ENCODE measurements at regions not wholly inside any gene's neighbourhood (a gene's known extent, or its start where the extent isn't known, plus 50 kb on each side); places are given as distances from the start of the nearest gene placed in this dataset.

DNA sequence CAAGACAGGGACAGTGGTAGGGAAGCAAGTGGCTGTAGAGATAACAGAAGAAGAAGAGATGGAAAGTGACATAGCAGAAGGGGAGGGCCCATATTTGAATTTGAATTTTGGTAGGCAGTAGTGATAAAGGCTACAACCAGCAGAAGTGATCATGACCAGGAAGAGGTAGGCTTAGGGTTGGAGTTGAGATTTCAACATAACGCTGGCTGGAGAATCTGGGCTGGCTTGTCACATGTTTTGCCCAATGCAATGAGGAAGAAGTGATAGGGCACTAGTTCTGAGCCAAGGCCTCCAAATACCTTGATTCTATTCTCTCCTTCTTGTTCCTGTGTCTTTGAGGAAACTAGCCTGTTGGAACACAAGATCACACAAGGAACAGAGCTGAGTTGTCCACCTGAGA is 69.4 kb downstream of the SCG2 start:
- TF ChIP-seq, protein P1, sequence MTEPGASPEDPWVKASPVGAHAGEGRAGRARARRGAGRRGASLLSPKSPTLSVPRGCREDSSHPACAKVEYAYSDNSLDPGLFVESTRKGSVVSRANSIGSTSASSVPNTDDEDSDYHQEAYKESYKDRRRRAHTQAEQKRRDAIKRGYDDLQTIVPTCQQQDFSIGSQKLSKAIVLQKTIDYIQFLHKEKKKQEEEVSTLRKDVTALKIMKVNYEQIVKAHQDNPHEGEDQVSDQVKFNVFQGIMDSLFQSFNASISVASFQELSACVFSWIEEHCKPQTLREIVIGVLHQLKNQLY (CRISPR knock-in tag; IDR thresholded peaks at IDR 0.05), result no peak
- TF ChIP-seq ZNF423 (CRISPR knock-in tag; IDR thresholded peaks at IDR 0.05) (no peak), SMAD4 (CRISPR knock-in tag; IDR thresholded peaks at IDR 0.05) (no peak), FOXP1 (CRISPR knock-in tag; IDR thresholded peaks at IDR 0.05; ENCODE audit: borderline replicate concordance) (no peak), FOXJ3 (CRISPR knock-in tag; IDR thresholded peaks at IDR 0.05; ENCODE audit: borderline replicate concordance) (no peak), ZNF416 (CRISPR knock-in tag; IDR thresholded peaks at IDR 0.05) (no peak), TEAD1 (CRISPR knock-in tag; IDR thresholded peaks at IDR 0.05) (no peak)
- TF ChIP-seq, protein P2, sequence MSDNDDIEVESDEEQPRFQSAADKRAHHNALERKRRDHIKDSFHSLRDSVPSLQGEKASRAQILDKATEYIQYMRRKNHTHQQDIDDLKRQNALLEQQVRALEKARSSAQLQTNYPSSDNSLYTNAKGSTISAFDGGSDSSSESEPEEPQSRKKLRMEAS (CRISPR knock-in tag; IDR thresholded peaks at IDR 0.05), result no peak
- no peaks in the 10 kb centered on the region; the same call in 1 of the 2 replicates for H3K27me3 Mint-ChIP-seq (ENCODE audit: low read depth)
- POLR2A ChIA-PET, result no interaction called here
- H3K27ac Mint-ChIP-seq, result no peak overlapping the region
- H3K4me3 Mint-ChIP-seq, result no peak overlapping the region
- peaks cover 26% of the 10 kb centered on the region for H3K9me3 Mint-ChIP-seq
- CTCF ChIA-PET, result no interaction called here
- no peak for ATAC-seq
- H3K36me3 Mint-ChIP-seq, result peaks cover 4% of the 10 kb centered on the region; the same call in 1 of the 2 replicates
- peaks cover 6% of the 10 kb centered on the region for H3K4me1 Mint-ChIP-seq
- no peak for DNase-seq (ENCODE audit: low spot score)

DNA sequence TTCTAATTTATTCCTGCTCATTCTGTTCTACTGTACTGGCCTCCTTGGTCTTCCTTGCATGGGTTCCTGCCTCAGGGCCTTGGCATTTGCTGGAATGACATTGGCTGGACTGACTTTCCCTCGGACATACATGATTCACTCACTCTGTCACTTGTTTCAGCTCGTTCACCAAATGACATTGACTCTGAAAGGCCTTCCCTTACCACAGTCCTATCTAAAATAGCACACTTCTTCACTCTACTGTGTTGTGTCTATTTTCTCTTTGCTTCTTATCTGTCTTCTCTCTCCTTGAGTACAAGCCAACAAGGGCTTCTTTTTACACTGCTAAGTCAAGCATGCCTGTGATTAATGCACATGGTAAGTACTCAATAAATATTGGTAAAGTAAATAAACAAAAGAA is 65.6 kb downstream of the SCG2 start:
- DNase-seq (ENCODE audit: low spot score) (no peak), ATAC-seq (no peak)
- ChIA-PET POLR2A (no interaction called here), CTCF (no interaction called here)
- Mint-ChIP-seq H3K4me1 (peaks cover 19% of the 10 kb centered on the region), H3K36me3 (no peaks in the 10 kb centered on the region), H3K4me3 (no peak overlapping the region), H3K9me3 (peaks cover 5% of the 10 kb centered on the region; the same call in 1 of the 2 replicates), H3K27ac (no peak overlapping the region), H3K27me3 (ENCODE audit: low read depth) (no peaks in the 10 kb centered on the region; the same call in 1 of the 2 replicates)
- TF ChIP-seq ZNF416 (CRISPR knock-in tag; IDR thresholded peaks at IDR 0.05) (no peak), ZNF219 (CRISPR knock-in tag; IDR thresholded peaks at IDR 0.05; ENCODE audit: borderline replicate concordance) (no peak), RELA (CRISPR knock-in tag; IDR thresholded peaks at IDR 0.05; ENCODE audit: borderline replicate concordance) (no peak), SMAD3 (CRISPR knock-in tag; IDR thresholded peaks at IDR 0.05; ENCODE audit: borderline replicate concordance) (no peak), ESRRA (CRISPR knock-in tag; IDR thresholded peaks at IDR 0.05; ENCODE audit: borderline replicate concordance) (no peak), NR3C1 (CRISPR knock-in tag; conservative IDR thresholded peaks at IDR 0.05; ENCODE audit: low read depth) (no peak), ZNF396 (CRISPR knock-in tag; IDR thresholded peaks at IDR 0.05; ENCODE audit: borderline replicate concordance) (no peak), TP53 (CRISPR knock-in tag; IDR thresholded peaks at IDR 0.05) (no peak)
- TF ChIP-seq, protein P3, sequence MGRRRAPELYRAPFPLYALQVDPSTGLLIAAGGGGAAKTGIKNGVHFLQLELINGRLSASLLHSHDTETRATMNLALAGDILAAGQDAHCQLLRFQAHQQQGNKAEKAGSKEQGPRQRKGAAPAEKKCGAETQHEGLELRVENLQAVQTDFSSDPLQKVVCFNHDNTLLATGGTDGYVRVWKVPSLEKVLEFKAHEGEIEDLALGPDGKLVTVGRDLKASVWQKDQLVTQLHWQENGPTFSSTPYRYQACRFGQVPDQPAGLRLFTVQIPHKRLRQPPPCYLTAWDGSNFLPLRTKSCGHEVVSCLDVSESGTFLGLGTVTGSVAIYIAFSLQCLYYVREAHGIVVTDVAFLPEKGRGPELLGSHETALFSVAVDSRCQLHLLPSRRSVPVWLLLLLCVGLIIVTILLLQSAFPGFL (CRISPR knock-in tag; IDR thresholded peaks at IDR 0.05; ENCODE audit: borderline replicate concordance), result no peak
- TF ChIP-seq, protein P4, sequence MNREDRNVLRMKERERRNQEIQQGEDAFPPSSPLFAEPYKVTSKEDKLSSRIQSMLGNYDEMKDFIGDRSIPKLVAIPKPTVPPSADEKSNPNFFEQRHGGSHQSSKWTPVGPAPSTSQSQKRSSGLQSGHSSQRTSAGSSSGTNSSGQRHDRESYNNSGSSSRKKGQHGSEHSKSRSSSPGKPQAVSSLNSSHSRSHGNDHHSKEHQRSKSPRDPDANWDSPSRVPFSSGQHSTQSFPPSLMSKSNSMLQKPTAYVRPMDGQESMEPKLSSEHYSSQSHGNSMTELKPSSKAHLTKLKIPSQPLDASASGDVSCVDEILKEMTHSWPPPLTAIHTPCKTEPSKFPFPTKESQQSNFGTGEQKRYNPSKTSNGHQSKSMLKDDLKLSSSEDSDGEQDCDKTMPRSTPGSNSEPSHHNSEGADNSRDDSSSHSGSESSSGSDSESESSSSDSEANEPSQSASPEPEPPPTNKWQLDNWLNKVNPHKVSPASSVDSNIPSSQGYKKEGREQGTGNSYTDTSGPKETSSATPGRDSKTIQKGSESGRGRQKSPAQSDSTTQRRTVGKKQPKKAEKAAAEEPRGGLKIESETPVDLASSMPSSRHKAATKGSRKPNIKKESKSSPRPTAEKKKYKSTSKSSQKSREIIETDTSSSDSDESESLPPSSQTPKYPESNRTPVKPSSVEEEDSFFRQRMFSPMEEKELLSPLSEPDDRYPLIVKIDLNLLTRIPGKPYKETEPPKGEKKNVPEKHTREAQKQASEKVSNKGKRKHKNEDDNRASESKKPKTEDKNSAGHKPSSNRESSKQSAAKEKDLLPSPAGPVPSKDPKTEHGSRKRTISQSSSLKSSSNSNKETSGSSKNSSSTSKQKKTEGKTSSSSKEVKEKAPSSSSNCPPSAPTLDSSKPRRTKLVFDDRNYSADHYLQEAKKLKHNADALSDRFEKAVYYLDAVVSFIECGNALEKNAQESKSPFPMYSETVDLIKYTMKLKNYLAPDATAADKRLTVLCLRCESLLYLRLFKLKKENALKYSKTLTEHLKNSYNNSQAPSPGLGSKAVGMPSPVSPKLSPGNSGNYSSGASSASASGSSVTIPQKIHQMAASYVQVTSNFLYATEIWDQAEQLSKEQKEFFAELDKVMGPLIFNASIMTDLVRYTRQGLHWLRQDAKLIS (CRISPR knock-in tag; IDR thresholded peaks at IDR 0.05; ENCODE audit: borderline replicate concordance), result no peak
- TF ChIP-seq, protein P5, sequence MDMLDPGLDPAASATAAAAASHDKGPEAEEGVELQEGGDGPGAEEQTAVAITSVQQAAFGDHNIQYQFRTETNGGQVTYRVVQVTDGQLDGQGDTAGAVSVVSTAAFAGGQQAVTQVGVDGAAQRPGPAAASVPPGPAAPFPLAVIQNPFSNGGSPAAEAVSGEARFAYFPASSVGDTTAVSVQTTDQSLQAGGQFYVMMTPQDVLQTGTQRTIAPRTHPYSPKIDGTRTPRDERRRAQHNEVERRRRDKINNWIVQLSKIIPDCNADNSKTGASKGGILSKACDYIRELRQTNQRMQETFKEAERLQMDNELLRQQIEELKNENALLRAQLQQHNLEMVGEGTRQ (CRISPR knock-in tag; IDR thresholded peaks at IDR 0.05), result no peak
- TF ChIP-seq, protein P6, sequence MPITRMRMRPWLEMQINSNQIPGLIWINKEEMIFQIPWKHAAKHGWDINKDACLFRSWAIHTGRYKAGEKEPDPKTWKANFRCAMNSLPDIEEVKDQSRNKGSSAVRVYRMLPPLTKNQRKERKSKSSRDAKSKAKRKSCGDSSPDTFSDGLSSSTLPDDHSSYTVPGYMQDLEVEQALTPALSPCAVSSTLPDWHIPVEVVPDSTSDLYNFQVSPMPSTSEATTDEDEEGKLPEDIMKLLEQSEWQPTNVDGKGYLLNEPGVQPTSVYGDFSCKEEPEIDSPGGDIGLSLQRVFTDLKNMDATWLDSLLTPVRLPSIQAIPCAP (CRISPR knock-in tag; IDR thresholded peaks at IDR 0.05), result no peak
